Jurkat, Clone E6-1 (cell line): ENCODE measurements at regions not wholly inside any gene's neighbourhood (a gene's known extent, or its start where the extent isn't known, plus 50 kb on each side); places are given as distances from the start of the nearest gene placed in this dataset.

Source experiments
- DNase-seq: peaks from one replicate; pipeline ENCODE4 v3.0.0-alpha.2; 2011; ENCODE audit warnings: low read depth, low spot score
- H3K4me3 ChIP-seq: 2 replicates; pipeline ENCODE4 v1.5.1; 2011; ENCODE audit warnings: mild to moderate bottlenecking, low read length, control low read depth, moderate library complexity

GRCh38 chr4:63693321-63693720, 715.9 kb downstream of the TECRL start:
- no peak overlapping the region for H3K4me3 ChIP-seq
- DNase-seq, result no peak

- no peak overlapping the region for H3K4me3 ChIP-seq
- DNase-seq, result no peak
These were observed 730.8 kb downstream of the TECRL start for GRCh38 chr4:63678358-63678931.

GRCh38 chr4:63670735-63671134, 738.5 kb downstream of the TECRL start:
- DNase-seq, result no peak
- no peak overlapping the region for H3K4me3 ChIP-seq

- no peak overlapping the region for H3K4me3 ChIP-seq
- peak; percentile 19 for DNase-seq
These were observed 745.4 kb downstream of the TECRL start for GRCh38 chr4:63663870-63664269.

- DNase-seq, result no peak
- H3K4me3 ChIP-seq, result no peak overlapping the region
These were observed 764.9 kb downstream of the TECRL start for GRCh38 chr4:63644396-63644795.

- DNase-seq, result no peak
- H3K4me3 ChIP-seq, result no peak overlapping the region
These were observed 772.0 kb downstream of the TECRL start for GRCh38 chr4:63637270-63637669.

- H3K4me3 ChIP-seq, result no peak overlapping the region
- DNase-seq, result no peak
These were observed 776.4 kb downstream of the TECRL start for GRCh38 chr4:63632858-63633257.

- DNase-seq, result no peak
- H3K4me3 ChIP-seq, result no peak overlapping the region
These were observed 789.0 kb downstream of the TECRL start for GRCh38 chr4:63620271-63620670.

- no peak overlapping the region for H3K4me3 ChIP-seq
- no peak for DNase-seq
These were observed 789.5 kb downstream of the TECRL start for GRCh38 chr4:63619771-63620170.

GRCh38 chr4:63618883-63619718, 790.1 kb downstream of the TECRL start:
- no peak for DNase-seq
- H3K4me3 ChIP-seq, result no peak overlapping the region

GRCh38 chr4:63607169-63607872, 801.9 kb downstream of the TECRL start:
- H3K4me3 ChIP-seq, result no peak overlapping the region
- no peak for DNase-seq

- H3K4me3 ChIP-seq, result no peak overlapping the region
These were observed 819.5 kb downstream of the TECRL start for GRCh38 chr4:63589796-63590195.

GRCh38 chr4:63583561-63583960, 825.7 kb downstream of the TECRL start:
- no peak for DNase-seq
- H3K4me3 ChIP-seq, result no peak overlapping the region

More at GRCh38 chr4:63589796-63590195, 819.5 kb downstream of the TECRL start:
- DNase-seq, result no peak

GRCh38 chr4:63583007-63583406, 826.2 kb downstream of the TECRL start:
- H3K4me3 ChIP-seq, result no peak overlapping the region
- DNase-seq, result no peak

- no peak overlapping the region for H3K4me3 ChIP-seq
- DNase-seq, result no peak
These were observed 828.3 kb downstream of the TECRL start for GRCh38 chr4:63580796-63581475.

- DNase-seq, result no peak
- no peak overlapping the region for H3K4me3 ChIP-seq
These were observed 830.9 kb downstream of the TECRL start for GRCh38 chr4:63578383-63578782.

GRCh38 chr4:63566658-63567057, 842.6 kb downstream of the TECRL start:
- H3K4me3 ChIP-seq, result no peak overlapping the region
- no peak for DNase-seq

GRCh38 chr4:63563288-63564014, 845.8 kb downstream of the TECRL start:
- H3K4me3 ChIP-seq, result no peak overlapping the region
- DNase-seq, result peak; percentile 10

GRCh38 chr4:63558709-63559108, 850.5 kb downstream of the TECRL start:
- DNase-seq, result no peak
- no peak overlapping the region for H3K4me3 ChIP-seq
